ENCODE measurements at regions not wholly inside any gene's neighbourhood (a gene's known extent, or its start where the extent isn't known, plus 50 kb on each side); places are given as distances from the start of the nearest gene placed in this dataset.

DNA sequence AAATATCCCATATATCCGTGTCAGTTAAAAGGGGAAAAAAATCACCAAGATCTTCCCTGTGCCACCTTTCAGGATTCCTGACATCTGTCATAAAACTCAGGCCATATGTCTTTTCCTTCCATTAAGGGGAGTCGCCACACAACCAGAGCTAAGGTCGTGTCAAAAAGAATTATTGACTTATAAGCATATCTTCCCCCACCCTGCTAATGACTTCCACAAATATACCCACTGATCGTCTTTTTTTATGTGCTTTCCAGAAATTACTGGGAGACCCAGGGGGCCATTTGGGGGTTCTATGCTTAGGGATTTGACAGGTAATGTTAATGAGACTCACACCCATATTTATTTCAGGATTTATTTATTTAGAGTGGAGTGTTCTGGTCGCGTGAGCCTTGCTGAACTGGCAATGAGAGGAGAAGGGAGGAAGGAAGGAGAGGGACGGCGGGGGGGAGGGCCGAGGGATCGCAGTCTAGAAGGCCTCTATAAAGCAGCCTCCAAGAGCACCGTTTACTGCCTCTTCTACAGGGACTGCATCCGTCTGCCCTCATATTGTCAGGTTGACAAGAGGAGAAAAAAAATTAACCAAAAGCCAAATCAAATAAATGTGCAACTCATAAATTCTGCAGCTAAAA is 135.7 kb upstream of the MGMT start:
- DNase-seq = no peak

GRCh38 chr10:129331839-129332220 is 135.2 kb upstream of the MGMT start:
- no peak for DNase-seq

GRCh38 chr10:129332476-129332875 is 134.6 kb upstream of the MGMT start:
- peak; percentile 27 to 60 for DNase-seq

DNA sequence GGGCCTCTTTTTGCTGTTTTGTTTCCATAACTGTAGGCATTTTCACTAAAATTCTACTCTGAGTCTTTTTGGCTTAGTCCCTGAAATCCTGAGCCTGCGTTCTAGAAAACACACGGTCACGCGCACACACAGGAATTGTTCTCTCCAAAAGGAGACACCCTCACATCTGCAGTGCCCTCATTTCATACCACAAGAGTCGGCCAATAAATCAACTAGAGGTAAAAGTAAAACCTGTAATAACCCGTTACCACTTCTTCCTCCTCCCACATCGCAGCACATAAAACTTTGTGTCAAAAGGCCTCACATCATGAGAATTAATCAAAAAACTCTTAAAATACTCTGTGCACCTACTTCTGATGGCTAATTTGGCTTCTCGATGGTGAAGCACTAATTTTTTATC is 133.3 kb upstream of the MGMT start:
- no peak for DNase-seq

DNA sequence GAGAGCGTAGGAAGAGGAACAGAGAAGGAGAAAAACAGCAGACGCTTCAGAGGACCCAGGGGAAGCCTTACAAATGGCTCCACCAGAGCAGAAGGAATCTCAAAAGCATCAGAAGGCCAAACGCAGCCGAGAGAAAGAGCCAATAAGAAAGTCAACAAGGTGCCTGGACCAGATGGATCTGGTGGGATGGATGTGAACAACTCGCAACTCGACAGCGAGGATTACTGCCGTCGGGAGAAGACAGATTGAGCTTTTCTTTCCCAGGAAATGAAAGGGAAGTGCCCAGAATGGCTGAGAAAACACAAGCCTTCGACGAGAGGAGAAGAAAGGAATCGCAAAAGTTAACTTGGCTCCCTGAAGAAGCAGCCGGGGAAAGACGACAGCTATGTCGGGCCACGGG is 132.8 kb upstream of the MGMT start:
- no peak for DNase-seq

GRCh38 chr10:129335396-129335795 is 131.6 kb upstream of the MGMT start:
- DNase-seq = no peak

DNA sequence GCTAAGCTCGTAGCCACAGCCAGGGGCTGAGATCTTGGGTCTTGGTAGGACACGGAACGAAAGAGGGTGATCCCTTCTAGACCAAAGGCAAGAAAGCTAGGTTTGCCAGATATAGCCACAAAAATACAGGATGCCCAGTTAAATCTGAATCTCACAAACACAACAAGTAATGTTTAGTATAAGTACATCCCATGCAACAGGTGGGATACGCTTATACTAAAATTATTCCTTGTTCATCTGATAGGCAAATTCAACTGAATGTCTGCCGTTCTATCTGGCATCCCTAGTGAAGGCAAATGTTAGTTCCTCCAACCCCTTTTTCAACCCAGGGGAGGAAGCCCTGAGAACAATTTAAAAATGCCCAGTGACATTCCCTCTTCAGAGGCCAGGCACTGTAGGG is 131.1 kb upstream of the MGMT start:
- DNase-seq = no peak

- no peak for DNase-seq
Measured at GRCh38 chr10:129339191-129339590, 127.8 kb upstream of the MGMT start.

- DNase-seq = no peak
Measured at GRCh38 chr10:129339841-129340240, 127.2 kb upstream of the MGMT start.

DNA sequence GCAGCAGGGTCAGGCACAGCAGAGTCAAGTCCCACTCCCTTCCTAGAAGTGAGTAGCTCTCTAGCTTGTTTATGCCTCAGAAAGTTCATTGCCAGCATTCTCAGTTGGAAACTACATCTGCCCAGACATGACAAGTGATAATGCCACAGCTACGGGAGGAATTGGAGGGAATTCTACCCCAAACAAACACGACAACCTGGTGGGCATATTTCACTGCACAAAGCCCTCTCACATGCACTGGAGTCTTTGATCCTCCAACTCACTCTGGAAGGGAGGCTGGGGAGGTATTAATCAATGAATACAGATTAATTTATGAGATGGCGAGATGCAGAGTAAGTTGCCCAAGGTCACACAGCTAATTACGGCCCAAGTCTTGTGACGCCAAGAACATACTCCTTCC is 126.0 kb upstream of the MGMT start:
- DNase-seq = no peak

- no peak for DNase-seq
Measured at GRCh38 chr10:129342385-129342784, 124.7 kb upstream of the MGMT start.

DNA sequence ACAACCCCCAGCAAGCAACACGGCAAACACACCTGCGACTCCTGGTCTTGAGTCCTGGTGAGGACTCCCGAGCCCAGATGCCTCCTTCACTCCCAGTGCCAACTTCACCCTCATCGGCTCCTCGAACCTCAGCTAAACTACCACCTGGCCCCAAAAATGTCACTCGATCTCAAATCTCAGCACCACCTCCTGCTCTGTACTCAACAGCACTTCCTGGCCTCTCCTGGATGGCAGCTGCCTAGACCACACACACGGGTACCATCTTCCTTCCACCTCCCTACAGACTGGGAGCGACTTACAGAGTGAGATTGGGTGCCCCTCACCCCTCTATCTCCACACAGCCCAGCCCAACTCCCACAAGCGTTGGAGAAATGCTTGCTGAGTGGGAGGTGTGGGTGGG is 123.9 kb upstream of the MGMT start:
- DNase-seq = no peak

- DNase-seq = no peak
Measured at GRCh38 chr10:129344103-129344502, 122.9 kb upstream of the MGMT start.

DNA sequence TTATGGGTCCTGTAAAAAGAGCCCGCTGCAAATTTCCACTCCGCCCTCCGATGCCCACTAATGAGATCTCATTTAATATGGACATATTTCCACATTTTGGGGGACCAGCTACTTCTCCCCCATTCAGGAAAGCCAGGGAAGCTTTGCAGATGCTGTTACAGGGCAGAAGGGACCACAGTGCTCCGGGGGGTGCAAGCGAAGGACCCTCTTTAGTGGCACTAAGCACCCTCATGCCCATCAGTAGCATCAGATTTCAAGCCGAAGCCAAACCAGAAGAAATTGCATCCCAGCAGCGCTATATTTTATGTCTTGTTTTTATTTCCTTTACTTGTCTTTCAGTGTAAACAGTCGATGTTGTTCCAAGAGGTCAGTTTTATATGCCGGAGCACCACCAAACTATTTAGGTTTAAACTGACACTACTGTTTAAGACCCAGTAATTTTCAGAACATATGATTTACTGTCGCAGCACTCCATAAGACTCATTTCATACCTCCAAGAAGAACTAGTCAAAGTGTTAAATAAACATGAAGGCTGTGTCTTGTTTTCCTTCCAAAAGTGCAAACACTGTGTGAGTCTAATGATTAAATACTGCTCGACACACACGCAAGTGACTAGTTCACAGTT is 122.2 kb upstream of the MGMT start:
- no peak for DNase-seq

GRCh38 chr10:129345763-129346162 is 121.3 kb upstream of the MGMT start:
- DNase-seq = no peak

GRCh38 chr10:129350690-129351089 is 116.4 kb upstream of the MGMT start:
- DNase-seq = no peak

- DNase-seq = no peak
Measured at GRCh38 chr10:129353101-129353500, 113.9 kb upstream of the MGMT start.

DNA sequence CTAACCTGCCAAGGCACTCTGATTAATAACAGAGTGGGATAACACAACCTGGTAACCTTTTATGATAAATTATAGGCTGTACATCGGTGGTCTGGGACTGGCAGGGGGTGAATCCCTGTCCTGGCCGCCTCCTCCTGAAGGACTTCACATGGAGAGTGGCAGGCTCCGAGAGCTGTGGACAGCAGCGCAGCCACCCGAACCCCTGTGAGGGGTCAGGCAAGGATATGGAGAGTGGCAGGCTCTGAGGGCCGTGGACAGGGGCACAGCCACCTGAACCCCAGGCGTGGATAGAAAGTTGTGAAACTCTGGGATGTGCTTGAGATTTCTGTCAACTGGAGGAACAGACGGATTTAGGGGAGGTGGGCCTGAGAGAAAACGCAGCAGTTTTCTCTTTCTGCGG is 107.0 kb upstream of the MGMT start:
- no peak for DNase-seq

DNA sequence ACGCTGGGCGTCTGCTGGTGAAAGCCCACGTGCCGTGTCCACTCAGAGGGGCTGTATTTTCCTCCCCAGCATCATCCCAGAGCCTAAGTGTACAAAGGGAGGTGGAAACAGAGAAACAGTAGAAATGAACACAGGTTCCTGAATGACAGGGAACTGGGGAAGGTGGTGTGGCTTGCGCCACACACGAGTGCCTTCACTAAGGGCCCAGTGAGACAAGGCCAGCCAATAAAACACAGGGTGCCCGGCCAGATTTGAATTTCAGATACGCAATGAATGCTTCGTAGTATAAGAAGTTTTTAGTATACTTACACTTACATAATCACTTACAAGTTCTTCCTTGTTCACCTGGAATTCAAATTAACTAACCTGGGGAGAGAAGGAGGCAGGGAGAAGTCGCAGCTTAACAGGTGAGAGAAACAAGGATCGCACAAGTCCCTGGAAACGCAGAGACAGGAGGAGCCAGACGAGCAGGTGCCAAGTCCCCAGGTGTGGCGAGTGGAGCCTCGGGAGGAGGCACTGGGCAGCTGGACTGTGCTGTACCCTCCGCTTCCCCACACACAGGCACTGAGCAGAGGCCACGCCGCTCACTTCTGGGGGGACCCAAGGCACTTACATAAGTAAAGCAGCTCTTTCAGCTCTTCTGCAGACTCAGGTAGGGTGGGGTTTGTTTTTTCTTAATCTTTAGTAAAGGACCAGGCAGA is 105.2 kb upstream of the MGMT start:
- peak in 1 of 2 experiments; percentile 35 for DNase-seq

- peak; percentile 43 to 52 for DNase-seq
Measured at GRCh38 chr10:129364949-129365348, 102.1 kb upstream of the MGMT start.

DNA sequence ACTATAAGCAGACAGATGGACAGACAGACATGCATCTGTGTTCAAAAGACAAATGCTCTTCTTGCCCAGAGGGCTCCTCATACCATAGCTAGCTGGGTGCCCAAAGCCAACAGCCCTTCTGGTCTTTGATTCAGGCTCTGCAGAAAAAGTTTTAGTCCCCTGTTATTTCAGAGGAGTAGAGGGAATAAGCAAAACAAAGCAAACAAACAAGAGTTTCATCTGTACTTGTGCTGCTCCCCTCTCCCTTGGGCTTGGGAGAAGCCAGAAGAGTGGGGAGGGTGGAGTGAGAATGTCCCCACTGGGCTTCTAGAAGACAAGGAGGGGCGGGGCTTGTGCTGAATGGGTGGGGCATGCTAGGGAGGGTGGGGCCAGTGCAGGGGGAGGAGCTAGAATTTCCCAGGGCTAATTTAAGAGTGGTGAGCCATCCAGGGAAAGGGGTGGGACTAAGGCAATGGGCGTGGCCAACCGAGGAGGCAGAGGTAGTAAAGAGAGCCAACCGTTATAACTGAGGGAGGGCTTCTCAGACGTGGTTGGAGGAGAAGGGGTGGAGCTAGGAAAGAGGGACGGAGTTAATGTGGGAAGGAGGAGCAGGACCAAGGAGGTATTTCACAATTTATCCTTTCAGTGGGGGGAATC is 101.2 kb upstream of the MGMT start:
- peak in 1 of 2 experiments; percentile 35 for DNase-seq

DNA sequence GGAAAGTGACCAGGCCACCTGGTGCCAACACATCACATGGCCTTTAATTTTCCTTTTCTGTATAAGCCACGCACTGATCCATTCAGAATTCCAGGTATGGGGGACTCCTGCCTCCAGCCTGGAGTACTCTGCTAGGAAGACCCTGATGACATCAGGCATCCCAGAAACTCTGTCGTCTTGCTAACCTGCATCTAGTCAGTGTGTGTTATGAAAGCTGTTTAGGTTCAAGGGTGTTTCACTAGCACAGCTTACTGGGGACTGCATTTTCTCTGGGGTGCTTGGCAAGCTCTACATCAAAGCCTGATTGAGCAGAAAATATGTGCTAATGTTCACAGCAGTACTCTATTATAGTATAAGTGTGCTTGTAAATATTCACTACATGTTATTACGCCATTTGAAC is 100.6 kb upstream of the MGMT start:
- no peak for DNase-seq

DNA sequence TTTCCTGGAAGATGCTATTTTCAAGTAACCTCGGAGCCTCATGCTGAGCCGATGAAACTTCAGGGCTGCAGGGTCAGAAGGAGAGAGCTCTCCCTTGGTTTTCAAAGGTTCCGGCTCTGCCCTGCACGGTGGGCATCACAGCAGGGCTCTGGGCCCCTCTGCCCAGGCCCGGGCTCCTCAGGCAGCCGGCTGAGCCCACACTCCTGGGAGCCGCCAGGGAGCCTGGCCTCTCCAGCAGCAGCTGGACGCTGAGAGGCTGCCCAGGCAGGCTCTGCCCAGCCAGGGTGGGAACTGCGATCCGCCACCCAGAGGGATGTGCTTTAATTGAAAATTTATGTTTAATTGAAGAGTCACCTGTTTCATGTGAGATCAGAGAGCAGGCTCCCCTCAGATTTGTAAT is 97.5 kb upstream of the MGMT start:
- DNase-seq = no peak

GRCh38 chr10:129371541-129371940 is 95.5 kb upstream of the MGMT start:
- DNase-seq = no peak
